RWPE1 (cell line): ENCODE measurements at regions not wholly inside any gene's neighbourhood (a gene's known extent, or its start where the extent isn't known, plus 50 kb on each side); places are given as distances from the start of the nearest gene placed in this dataset.

Experiments used
- CTCF ChIA-PET: fragments of 350-600 bp; sonication (Branson Sonifier 250); formaldehyde crosslinking; extraction: SDS; loops from one replicate; lab custom pipeline; 2021; lab: Yijun Ruan, JAX
- POLR2A ChIA-PET: fragments of 400-600 bp; formaldehyde crosslinking; extraction: SDS; loops from one replicate; lab custom pipeline; 2020; ENCODE audit warnings: antibody characterized with exemption; ENCODE audit not compliant: low non-redundant PET; lab: Yijun Ruan, JAX
- DNase-seq: peaks from one replicate; pipeline ENCODE4 v3.0.0; 2012; ENCODE audit warnings: low spot score
- H3K27ac ChIP-seq: fragments of 450-650 bp; 2 replicates; pipeline ENCODE4 v1.5.1; 2017
- CTCF ChIP-seq: fragments of 450-650 bp; conservative IDR thresholded peaks from 2 replicates; pipeline ENCODE4 v1.5.1; 2017; ENCODE audit warnings: low read depth, mild to moderate bottlenecking

- POLR2A ChIA-PET, result no interaction called here
- CTCF ChIA-PET, result interaction anchor here (0.7 kb wide), 2 partner anchors 69 to 339 kb away, joined by 3 read pairs; no protein-coding TSS in a partner anchor
- TF ChIP-seq CTCF, result no peak
- no peak for DNase-seq
- H3K27ac ChIP-seq, result no peak overlapping the region
Measured at GRCh38 chr20:40320517-40321011, 368.5 kb downstream of the MAFB start.

GRCh38 chr20:40319741-40320516 is 369.1 kb downstream of the MAFB start:
- no peak overlapping the region for H3K27ac ChIP-seq
- no peak for TF ChIP-seq CTCF
- ChIA-PET CTCF (interaction anchor here (0.7 kb wide), 2 partner anchors 69 to 340 kb away, joined by 3 read pairs; no protein-coding TSS in a partner anchor), POLR2A (no interaction called here)
- no peak for DNase-seq

- no peak overlapping the region for H3K27ac ChIP-seq
- no peak for DNase-seq
- ChIA-PET CTCF (no interaction called here), POLR2A (no interaction called here)
- TF ChIP-seq CTCF, result no peak
Measured at GRCh38 chr20:40319056-40319455, 370.0 kb downstream of the MAFB start.

DNA sequence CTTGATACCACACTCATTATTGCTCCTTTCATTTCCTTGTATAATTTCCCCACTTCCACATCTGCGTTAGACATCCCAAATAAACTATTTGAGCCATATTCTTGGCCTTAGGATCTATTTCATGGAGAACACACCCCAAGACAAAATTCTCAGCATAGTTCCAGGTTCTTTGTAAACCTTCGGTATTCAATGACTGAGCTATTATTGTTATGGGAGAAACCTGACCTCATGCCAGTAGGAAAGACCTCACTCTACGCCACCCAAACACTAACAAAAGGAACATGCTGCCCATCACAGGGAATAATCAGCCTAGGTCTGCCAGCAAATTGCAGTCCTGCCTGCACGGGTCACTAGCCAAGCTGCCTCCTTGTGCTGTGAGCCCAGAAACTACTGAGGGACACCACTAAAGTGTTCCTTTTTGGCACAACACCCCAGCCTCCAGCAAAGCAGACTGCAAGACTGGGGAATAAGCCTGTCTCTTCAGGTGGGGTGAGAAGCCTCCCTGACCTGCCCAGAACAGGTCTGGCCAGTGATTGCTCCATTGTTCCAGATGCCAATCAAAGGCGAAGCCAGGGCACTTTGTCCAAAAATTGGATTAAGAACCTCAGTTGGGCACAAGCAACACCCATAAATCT is 371.8 kb downstream of the MAFB start:
- ChIA-PET POLR2A (no interaction called here), CTCF (interaction anchor here (1.1 kb wide), 1 partner anchor 26 kb away, joined by 3 read pairs; no protein-coding TSS in a partner anchor)
- no peak overlapping the region for H3K27ac ChIP-seq
- TF ChIP-seq CTCF, result no peak
- peak; percentile 45 for DNase-seq

- CTCF ChIA-PET, result interaction anchor here (0.6 kb wide), 3 partner anchors 9 to 128 kb away, joined by 3 to 5 read pairs (median 4); no protein-coding TSS in a partner anchor
- POLR2A ChIA-PET, result no interaction called here
- H3K27ac ChIP-seq, result no peak overlapping the region
- TF ChIP-seq CTCF, result no peak
- DNase-seq, result no peak
Measured at GRCh38 chr20:40314278-40314677, 374.8 kb downstream of the MAFB start.

GRCh38 chr20:40313730-40314129 is 375.3 kb downstream of the MAFB start:
- no peak overlapping the region for H3K27ac ChIP-seq
- no peak for TF ChIP-seq CTCF
- DNase-seq, result no peak
- ChIA-PET POLR2A (no interaction called here), CTCF (no interaction called here)
